OCI-LY7 (cell line): ENCODE measurements at regions not wholly inside any gene's neighbourhood (a gene's known extent, or its start where the extent isn't known, plus 50 kb on each side); places are given as distances from the start of the nearest gene placed in this dataset.

ENCODE experiments used
- EZH2phosphoT487 ChIP-seq: fragments of 200-600 bp; sonication (generic); IDR thresholded peaks from 2 replicates; pipeline ENCODE4 v1.6.1; 2018; ENCODE audit warnings: low read depth, borderline replicate concordance, mild to moderate bottlenecking, mixed run types, antibody characterized with exemption, low read length, moderate library complexity, mixed read lengths
- TF ChIP-seq, protein P1 (sequence below): fragments of 200-600 bp; sonication (generic); conservative IDR thresholded peaks from 2 replicates; pipeline ENCODE4 v1.5.1; 2014; ENCODE audit warnings: mild to moderate bottlenecking, antibody characterized with exemption, low read length, moderate library complexity, mixed read lengths

DNA sequence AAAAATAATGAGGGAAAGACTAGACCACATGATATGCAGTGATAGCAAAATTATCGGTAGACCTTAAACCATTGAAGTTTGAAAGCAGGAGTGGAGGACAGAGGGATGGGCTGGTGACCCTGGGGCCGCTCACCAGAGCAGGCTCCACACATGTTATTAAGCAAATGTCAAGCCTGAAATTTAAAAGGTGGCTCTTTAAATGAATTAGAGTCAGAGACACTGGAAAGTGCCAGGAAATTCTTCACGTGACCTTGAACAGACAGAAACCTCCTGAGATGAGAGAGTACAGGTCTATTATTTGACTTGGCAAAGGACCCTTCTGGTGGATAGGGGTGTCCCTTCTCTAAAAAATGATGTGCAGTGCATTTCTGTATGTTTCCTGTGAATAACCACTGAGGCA is 111.0 kb upstream of the CPEB4 start:
- TF ChIP-seq, protein P1, sequence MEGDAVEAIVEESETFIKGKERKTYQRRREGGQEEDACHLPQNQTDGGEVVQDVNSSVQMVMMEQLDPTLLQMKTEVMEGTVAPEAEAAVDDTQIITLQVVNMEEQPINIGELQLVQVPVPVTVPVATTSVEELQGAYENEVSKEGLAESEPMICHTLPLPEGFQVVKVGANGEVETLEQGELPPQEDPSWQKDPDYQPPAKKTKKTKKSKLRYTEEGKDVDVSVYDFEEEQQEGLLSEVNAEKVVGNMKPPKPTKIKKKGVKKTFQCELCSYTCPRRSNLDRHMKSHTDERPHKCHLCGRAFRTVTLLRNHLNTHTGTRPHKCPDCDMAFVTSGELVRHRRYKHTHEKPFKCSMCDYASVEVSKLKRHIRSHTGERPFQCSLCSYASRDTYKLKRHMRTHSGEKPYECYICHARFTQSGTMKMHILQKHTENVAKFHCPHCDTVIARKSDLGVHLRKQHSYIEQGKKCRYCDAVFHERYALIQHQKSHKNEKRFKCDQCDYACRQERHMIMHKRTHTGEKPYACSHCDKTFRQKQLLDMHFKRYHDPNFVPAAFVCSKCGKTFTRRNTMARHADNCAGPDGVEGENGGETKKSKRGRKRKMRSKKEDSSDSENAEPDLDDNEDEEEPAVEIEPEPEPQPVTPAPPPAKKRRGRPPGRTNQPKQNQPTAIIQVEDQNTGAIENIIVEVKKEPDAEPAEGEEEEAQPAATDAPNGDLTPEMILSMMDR = no peak
- TF ChIP-seq EZH2phosphoT487 = no peak
